CD4-positive, alpha-beta T cell treated with Interleukin-21 for 1 hour (primary cell): ENCODE measurements at regions not wholly inside any gene's neighbourhood (a gene's known extent, or its start where the extent isn't known, plus 50 kb on each side); places are given as distances from the start of the nearest gene placed in this dataset.

Experiments used
- DNase-seq: peaks from one replicate; pipeline ENCODE4 v3.0.0-alpha.2; 2020

GRCh38 chr15:70469651-70470555 is 293.5 kb downstream of the UACA start:
- DNase-seq, result no peak

- no peak for DNase-seq
These were observed 294.2 kb downstream of the UACA start for GRCh38 chr15:70469182-70469581.

- DNase-seq, result peak; percentile 60
These were observed 296.3 kb downstream of the UACA start for GRCh38 chr15:70466895-70467529.

- DNase-seq, result no peak
These were observed 297.1 kb downstream of the UACA start for GRCh38 chr15:70466305-70466704.

GRCh38 chr15:70465812-70466211 is 297.5 kb downstream of the UACA start:
- DNase-seq, result no peak

GRCh38 chr15:70463453-70463834 is 299.9 kb downstream of the UACA start:
- DNase-seq, result no peak

- DNase-seq, result no peak
These were observed 301.4 kb downstream of the UACA start for GRCh38 chr15:70461992-70462391.

GRCh38 chr15:70461017-70461416 is 302.3 kb downstream of the UACA start:
- no peak for DNase-seq

GRCh38 chr15:70459312-70459711 is 304.0 kb downstream of the UACA start:
- DNase-seq, result no peak

GRCh38 chr15:70453766-70454165 is 309.6 kb downstream of the UACA start:
- DNase-seq, result no peak

GRCh38 chr15:70453238-70453637 is 310.1 kb downstream of the UACA start:
- no peak for DNase-seq

- peak; percentile 63 for DNase-seq
These were observed 311.3 kb downstream of the UACA start for GRCh38 chr15:70451821-70452653.

- no peak for DNase-seq
These were observed 313.3 kb downstream of the UACA start for GRCh38 chr15:70450142-70450443.

GRCh38 chr15:70449311-70450141 is 313.8 kb downstream of the UACA start:
- DNase-seq, result no peak

- peak; percentile 47 for DNase-seq
These were observed 315.2 kb downstream of the UACA start for GRCh38 chr15:70447928-70448698.

- no peak for DNase-seq
These were observed 315.8 kb downstream of the UACA start for GRCh38 chr15:70447521-70447920.

GRCh38 chr15:70447081-70447480 is 316.3 kb downstream of the UACA start:
- no peak for DNase-seq

- DNase-seq, result no peak
These were observed 319.7 kb downstream of the UACA start for GRCh38 chr15:70443486-70444273.

- no peak for DNase-seq
These were observed 320.6 kb downstream of the UACA start for GRCh38 chr15:70442616-70443321.

- DNase-seq, result no peak
These were observed 321.1 kb downstream of the UACA start for GRCh38 chr15:70442211-70442610.
